IMR-90 (cell line): ENCODE measurements at regions not wholly inside any gene's neighbourhood (a gene's known extent, or its start where the extent isn't known, plus 50 kb on each side); places are given as distances from the start of the nearest gene placed in this dataset.

ENCODE experiments used
- CEBPB ChIP-seq: IDR thresholded peaks from 2 replicates; pipeline ENCODE4 v1.6.1; 2012; ENCODE audit warnings: low read depth, low read length, improper control_type of control experiment
- CTCF ChIP-seq: conservative IDR thresholded peaks from 2 replicates; pipeline ENCODE4 v1.5.1; 2012; ENCODE audit warnings: mild to moderate bottlenecking, low read depth, low read length, improper control_type of control experiment

- TF ChIP-seq CEBPB (no peak), CTCF (no peak)
Observed at GRCh38 chr13:87120476-87120875, 550.7 kb upstream of the SLITRK5 start.
